ENCODE measurements at regions not wholly inside any gene's neighbourhood (a gene's known extent, or its start where the extent isn't known, plus 50 kb on each side); places are given as distances from the start of the nearest gene placed in this dataset.

- TF ChIP-seq HMGXB4 (CRISPR knock-in tag; IDR thresholded peaks at IDR 0.05; ENCODE audit: borderline replicate concordance) (no peak), KDM5A (IDR thresholded peaks at IDR 0.05) (no peak), ELK1 (IDR thresholded peaks at IDR 0.05; ENCODE audit: low read depth, low read length) (no peak), ATOH8 (CRISPR knock-in tag; IDR thresholded peaks at IDR 0.05; ENCODE audit: low read depth) (no peak), MAFK (IDR thresholded peaks at IDR 0.05; ENCODE audit: partially characterized antibody) (no peak)
Measured at GRCh38 chr3:101155825-101156224, 162.6 kb upstream of the ABI3BP start (continued).

GRCh38 chr3:101154401-101154800, 161.2 kb upstream of the ABI3BP start:
- ChIA-PET CTCF (interaction anchor here (1.4 kb wide), 1 partner anchor 42 kb away, joined by 3 read pairs; no protein-coding TSS in a partner anchor), POLR2A (no interaction called here)
- no peak for DNase-seq (ENCODE audit: low read depth in 1 of 2, low spot score in 1 of 2)
- Histone ChIP-seq H3K4me1 (peaks cover 14% of the 10 kb centered on the region; the same call in 2 of the 3 replicates), H3K27ac (no peak overlapping the region), H3K4me3 (no peak overlapping the region), H3K9me3 (no peaks in the 10 kb centered on the region), H3K4me2 (no peak overlapping the region)
- no peak for TF ChIP-seq ATOH8 (CRISPR knock-in tag; IDR thresholded peaks at IDR 0.05; ENCODE audit: low read depth)
- no peak for TF ChIP-seq RARB (CRISPR knock-in tag; IDR thresholded peaks at IDR 0.05)
- TF ChIP-seq RFX5 (IDR thresholded peaks at IDR 0.05) = no peak
- TF ChIP-seq FOSB (CRISPR knock-in tag; IDR thresholded peaks at IDR 0.05) = no peak
- TF ChIP-seq SMC3 (IDR thresholded peaks at IDR 0.05) = no peak
- no peak for TF ChIP-seq REST (IDR thresholded peaks at IDR 0.05)
- TF ChIP-seq PBX3 (IDR thresholded peaks at IDR 0.05) = no peak
- no peak for TF ChIP-seq EP300 (IDR thresholded peaks at IDR 0.05)
- TF ChIP-seq CHD2 (IDR thresholded peaks at IDR 0.05; ENCODE audit: low read length, partially characterized antibody) = no peak
- 59% methylated on average over 2 of the region's 2 CpGs for WGBS (ENCODE audit: missing lambda C conversion rate)
- no peak for ATAC-seq
- no peak for FAIRE-seq

- no peak overlapping the region for H3K4me3 ChIP-seq
- H3K4me2 ChIP-seq = no peak overlapping the region
- DNase-seq (ENCODE audit: low read depth in 1 of 2, low spot score in 1 of 2) = no peak
- CTCF ChIA-PET = no interaction called here
- no peaks in the 10 kb centered on the region for H3K9me3 ChIP-seq
- TF ChIP-seq ELK1 (IDR thresholded peaks at IDR 0.05; ENCODE audit: low read depth, low read length) (no peak), POLR2A (IDR thresholded peaks at IDR 0.05; ENCODE audit: low read length) (no peak), CHD4 (IDR thresholded peaks at IDR 0.05; ENCODE audit: borderline replicate concordance) (no peak), HOXB5 (CRISPR knock-in tag; IDR thresholded peaks at IDR 0.05) (no peak), ZC3H11A (IDR thresholded peaks at IDR 0.05) (no peak), HOXB13 (CRISPR knock-in tag; IDR thresholded peaks at IDR 0.05; ENCODE audit: low read depth) (no peak), FOSB (CRISPR knock-in tag; IDR thresholded peaks at IDR 0.05) (no peak)
- ATAC-seq = no peak
- 45% methylated on average over 3 of the region's 3 CpGs for WGBS (ENCODE audit: missing lambda C conversion rate)
- FAIRE-seq = no peak
- POLR2A ChIA-PET = no interaction called here
- H3K27ac ChIP-seq = no peak overlapping the region
- peaks cover 6% of the 10 kb centered on the region; the same call in 1 of the 3 replicates for H3K4me1 ChIP-seq
Measured at GRCh38 chr3:101151286-101151913, 158.2 kb upstream of the ABI3BP start.
